ENCODE measurements at regions not wholly inside any gene's neighbourhood (a gene's known extent, or its start where the extent isn't known, plus 50 kb on each side); places are given as distances from the start of the nearest gene placed in this dataset.

DNA sequence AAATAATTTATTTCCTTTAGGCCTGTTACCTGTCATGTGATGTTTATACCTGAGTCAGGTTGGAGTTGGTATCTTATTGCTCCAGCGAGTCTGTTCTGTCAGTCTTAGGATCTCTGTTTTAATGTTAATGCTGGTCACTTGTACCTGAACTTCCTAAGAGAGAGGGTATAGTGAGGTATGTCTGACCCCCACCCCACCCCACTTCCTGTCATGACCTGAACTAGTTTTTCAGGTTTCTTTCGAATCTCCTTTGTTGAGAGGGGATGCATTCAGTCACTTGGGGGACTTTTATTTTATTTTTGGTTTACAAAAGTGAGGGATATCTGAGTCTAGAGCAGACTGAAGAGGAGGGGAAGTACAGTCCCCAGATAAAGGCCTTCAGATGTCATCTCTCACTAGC lies 769.0 kb upstream of the COBL start:
- DNase-seq (ENCODE audit: low read depth in 4 of 4, low spot score in 3 of 4) = no peak

DNA sequence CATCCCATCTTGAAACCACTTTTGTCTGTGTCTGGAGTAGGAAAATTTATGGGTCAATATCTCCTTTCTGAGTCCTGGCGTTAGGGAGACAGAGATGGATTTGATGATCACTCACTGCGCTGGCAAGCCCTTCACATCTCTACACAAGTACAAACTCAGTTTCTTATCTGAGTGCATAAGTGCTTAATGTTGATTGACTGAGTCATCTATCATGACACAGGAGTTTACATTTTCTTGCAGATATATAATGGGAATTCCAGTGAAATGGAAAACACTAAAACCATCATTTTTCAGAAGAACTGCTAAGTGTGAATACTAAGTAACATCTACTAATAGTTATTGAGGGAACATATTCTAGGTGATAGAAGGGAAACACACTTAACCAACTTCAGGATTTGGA lies 763.9 kb upstream of the COBL start:
- no peak for DNase-seq (ENCODE audit: low read depth in 4 of 4, low spot score in 3 of 4)

DNA sequence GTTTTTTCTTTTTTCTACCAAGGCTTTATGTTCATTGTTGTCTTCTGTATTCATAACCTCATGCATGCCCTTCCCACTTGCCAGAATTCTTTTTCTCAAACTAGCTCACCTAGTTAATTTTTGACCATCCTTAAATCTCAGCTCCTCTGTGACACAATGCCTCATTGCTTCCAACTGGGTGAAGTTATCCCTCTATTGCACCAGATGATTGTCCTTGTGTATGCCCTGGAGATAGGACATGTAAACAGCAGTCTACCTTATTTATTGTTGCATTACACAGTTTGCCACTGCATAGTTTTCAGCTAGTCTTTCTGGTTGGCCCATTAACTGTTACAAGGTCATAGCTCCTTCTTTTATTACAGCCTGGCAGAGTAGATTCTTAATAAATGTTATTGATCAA lies 763.1 kb upstream of the COBL start:
- no peak for DNase-seq (ENCODE audit: low read depth in 4 of 4, low spot score in 3 of 4)

DNA sequence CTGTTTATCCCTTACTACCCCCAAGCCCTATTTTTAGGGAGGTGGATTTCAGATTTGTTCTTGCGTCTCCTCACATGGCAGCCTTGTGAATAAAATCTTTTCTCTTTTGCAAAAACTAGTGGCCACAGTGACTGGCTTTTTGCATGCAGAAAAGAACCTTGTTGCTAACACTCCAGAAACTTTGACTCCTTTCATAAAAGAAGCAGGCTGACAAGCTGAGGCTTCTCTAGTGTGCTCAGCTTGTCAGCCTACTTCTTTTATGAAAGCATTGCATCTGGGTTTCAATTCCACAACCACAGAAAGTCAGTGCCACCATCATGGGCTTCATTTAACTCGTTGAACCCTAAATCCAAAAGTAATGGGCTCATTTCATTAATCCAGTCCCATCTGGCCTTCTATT lies 761.0 kb upstream of the COBL start:
- DNase-seq (ENCODE audit: low read depth in 4 of 4, low spot score in 3 of 4) = no peak

DNA sequence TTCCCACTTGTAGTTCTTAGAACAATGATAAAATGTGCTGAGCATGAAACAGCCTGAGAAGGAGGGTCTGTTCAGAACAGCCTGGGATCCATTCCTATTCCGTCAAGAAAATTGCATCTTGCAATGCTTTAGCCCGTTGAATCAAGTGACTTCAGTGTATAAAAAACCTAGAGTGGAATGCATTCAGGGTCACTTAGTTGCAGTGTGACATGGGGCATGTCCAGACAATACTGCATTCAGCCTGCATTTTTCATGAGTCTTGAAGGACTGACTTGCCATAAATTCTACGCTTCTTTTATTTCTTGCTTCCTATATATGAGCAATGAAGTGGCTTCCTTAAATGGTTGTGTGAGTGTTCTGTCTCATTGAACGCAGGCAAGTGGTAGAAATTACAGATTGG lies 758.3 kb upstream of the COBL start:
- no peak for DNase-seq (ENCODE audit: low read depth in 4 of 4, low spot score in 3 of 4)

DNA sequence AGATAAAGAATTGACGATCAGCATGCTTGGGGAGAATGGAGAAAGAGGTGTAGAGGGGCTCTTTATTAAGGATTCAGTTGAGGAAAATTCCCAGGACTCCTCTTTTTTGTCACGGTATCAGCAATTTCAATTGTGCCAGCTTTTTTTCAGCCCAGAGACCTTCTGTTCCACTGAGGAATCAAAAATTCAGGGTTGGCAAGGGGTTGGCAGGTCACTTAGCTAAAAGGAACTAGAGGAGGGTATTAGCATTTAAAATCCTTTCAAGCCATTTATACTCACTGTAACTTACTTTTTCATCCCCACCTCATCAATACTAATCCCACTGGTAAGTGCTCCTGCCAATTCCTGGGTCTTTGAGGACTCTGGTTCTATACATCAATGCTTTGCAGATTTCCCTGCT lies 757.5 kb upstream of the COBL start:
- no peak for DNase-seq (ENCODE audit: low read depth in 4 of 4, low spot score in 3 of 4)

DNA sequence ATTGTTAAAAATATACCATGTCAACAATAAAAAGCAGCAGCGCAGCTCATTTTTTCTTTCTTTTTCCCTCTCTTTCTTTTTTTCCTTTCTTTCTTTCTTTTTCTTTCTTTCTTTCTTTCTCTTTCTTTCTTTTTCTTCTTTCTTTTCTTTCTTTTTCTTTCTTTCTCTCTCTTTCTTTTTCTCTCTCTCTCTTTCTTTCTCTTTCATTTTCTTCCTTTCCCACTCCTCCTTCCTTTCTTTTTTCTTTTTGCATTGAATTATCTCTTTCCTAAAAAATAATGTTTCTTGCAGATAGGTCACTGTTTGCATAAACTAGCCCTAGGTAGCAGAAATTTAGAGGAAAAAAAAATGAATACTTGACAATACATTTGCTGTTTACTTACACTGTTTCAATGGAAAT lies 755.1 kb upstream of the COBL start:
- no peak for DNase-seq (ENCODE audit: low read depth in 4 of 4, low spot score in 3 of 4)

DNA sequence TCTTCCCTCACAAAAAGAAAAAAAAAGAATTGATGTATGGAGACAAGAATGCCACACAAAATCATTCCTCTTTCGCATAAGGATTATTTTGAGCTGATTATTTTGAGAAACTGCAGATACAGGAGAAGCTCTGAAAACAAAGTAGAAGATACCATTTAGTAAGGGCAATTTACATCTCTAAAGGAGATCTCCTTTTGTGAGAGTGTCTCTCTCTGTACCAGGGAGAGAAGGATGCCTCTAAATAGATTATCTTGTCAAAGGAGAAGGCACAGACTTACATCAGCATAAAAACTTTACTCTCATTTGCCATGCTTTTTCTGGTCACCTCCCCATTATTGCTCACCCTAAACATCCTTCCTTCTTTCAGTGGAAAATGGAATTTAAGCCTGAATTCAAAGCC lies 747.9 kb upstream of the COBL start:
- no peak for DNase-seq (ENCODE audit: low read depth in 4 of 4, low spot score in 3 of 4)

DNA sequence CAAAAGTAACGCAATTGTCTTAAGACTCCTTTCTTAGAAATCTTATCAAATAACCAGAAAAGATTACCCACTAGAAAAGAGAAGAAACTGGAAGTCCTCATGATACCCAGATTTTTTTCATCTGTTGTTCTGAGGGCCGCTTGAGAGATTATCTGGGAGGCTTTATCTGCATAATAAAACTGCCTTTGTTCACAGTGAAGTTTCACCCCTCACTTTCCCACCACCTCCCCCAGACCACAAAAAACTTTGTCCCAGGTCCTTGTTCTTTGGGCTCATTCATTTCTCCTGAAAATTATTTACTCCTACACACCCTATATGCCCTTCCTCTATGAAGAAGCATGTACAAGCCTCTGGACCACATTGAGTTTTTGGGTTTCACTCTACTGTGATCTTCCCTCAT lies 745.1 kb upstream of the COBL start:
- DNase-seq (ENCODE audit: low read depth in 4 of 4, low spot score in 3 of 4) = no peak

DNA sequence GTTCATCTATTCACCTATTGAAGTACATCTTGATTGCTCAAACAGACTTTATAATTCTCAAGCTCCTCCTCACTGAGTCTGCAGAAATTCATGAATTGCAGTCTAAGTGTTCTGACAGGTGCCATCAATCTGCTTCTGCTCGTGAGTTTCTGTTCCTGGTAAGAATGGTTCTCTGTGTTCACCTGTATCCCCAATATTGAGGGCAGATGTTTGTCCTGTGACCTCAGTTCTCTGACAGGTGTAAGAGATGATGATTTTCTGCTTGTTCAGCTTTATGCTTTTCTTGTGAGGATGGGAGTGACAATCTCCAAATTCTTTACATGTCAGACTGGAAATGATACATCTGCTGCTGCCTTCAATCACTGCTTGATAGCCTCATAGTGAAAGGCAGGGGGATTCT lies 736.9 kb upstream of the COBL start:
- no peak for DNase-seq (ENCODE audit: low read depth in 4 of 4, low spot score in 3 of 4)

DNA sequence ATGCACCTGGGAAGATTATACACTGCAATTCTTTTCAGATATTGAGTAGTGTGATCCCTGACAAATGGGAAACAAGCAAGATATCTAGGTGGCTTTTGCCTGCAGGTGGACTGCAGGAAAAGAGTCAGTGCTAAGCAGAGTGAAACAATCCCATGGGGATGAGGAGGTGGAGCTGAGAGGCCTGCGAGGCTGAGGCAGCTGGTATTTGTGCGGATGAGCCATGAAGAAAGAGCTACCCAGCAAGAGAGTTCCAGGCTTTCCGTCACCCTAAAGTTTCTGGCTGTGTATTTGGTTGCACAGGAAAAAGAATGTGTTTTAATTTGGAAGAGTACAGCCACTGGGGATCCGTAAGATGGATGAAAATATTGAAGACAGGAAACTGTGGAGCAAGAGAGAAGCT lies 714.1 kb upstream of the COBL start:
- DNase-seq (ENCODE audit: low read depth in 4 of 4, low spot score in 3 of 4) = no peak

DNA sequence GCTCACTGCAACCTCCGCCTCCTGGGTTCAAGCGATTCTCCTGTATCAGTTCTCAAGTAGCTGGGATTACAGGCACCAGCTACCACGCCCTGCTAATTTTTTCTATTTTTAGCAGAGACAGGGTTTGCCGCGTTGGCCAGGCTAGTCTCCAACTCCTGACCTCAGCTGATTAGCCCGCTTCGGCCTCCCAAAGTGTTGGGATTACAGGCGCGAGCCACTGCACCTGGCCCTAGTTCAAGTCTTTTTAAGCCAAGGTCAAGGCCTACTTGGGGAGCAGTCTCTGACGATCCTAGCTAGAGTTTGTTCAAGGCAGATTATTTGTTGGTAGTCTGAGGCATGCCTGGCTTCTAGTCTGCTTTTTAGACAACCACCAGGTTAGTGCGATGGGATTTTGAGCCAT lies 709.5 kb upstream of the COBL start:
- no peak for DNase-seq (ENCODE audit: low read depth in 4 of 4, low spot score in 3 of 4)

DNA sequence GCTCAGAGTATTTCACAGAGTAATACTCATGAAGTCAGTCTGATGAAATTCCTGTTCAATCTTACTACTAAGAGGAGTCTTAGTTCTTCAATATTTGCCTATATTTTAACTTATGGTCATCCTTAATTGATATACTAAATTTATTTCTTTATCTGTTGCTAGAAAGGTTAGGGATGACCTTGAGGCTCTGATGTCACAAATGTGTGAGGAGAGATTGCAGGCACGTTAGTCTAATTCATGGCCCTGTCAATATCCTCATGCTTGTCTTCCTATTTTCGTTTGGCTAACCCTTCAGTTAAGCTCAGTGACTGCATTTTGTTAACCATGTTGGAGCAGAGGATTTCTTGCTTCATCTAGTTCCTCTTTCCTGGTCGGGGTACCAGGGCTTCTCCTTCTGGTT lies 704.7 kb upstream of the COBL start:
- DNase-seq (ENCODE audit: low read depth in 4 of 4, low spot score in 3 of 4) = no peak

DNA sequence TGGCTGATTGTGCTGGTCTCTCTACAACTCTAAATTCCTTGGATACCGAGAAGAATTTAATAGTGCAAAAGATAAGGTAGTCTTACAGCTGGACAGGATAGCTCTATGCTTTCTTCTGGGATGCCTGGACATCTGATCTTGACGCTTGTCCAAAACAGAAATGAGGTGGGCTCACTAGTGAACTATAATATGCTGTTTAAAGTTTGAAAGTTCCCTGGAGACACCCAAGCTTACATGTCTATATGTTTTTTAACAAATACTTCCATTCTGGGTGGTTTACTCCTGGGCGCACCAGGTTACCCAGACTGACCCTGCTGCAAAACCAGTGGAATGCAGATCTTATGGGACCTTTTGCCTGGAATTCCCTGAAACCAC lies 702.1 kb upstream of the COBL start:
- DNase-seq (ENCODE audit: low read depth in 4 of 4, low spot score in 3 of 4) = no peak

DNA sequence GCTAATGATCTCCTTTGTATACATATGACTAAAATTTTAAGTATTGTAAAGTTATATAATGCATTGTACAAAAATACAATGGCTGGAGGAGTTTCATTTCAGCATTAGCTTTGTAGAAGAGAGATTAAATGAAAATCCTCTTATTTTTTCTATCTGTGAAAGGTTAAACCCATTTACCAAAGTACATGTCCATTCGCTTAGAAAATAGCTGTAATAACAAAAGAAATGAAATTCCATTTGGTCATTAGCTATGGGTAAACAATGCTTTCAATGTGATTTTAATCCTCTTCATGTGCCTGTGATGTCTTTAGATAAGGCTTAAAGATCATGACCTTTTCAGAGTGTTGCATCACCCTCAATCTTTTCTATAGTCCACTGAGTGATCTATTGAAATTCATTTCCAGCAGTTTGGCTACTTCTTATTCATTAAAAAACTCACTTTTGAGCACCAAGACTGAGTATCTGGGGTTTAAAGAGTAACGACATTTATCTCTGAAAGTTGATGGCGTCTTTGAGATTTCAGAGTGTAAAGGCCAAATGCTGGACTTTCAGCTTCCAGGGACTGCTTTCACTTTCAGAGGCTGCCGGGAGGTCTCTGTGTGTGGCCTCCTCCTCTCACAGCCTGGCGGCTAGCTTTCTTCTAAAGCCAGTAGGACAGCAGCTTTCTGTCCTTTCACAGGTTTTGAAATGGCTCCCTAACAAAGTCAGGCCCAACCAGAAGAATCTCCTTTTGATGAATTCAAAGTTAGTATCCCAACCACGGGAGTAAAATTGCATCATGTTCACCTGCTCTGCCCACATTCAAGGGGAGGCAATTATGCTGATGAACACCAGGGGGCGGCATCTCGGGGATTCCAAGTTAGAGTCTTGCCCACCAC lies 701.4 kb upstream of the COBL start:
- no peak for DNase-seq (ENCODE audit: low read depth in 4 of 4, low spot score in 3 of 4)

DNA sequence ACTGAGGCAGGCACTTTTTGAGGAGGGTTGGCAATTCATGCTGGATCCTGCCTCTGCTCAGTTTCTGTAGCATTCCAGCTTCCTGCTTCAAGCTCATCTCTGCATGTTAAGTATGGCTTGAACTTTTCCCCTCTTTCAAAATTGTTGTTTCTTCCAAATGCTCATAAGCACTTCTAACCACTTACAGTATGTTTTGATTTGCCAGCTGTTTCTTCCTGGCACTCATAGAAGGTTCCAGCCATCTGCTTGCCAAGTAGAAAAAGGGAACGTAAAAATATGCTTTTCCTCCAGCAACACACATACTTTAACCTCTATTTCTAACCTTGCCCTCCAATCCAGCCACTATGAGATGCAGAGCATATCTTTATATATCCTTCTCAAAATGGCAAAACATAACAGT lies 692.6 kb upstream of the COBL start:
- DNase-seq (ENCODE audit: low read depth in 4 of 4, low spot score in 3 of 4) = no peak

DNA sequence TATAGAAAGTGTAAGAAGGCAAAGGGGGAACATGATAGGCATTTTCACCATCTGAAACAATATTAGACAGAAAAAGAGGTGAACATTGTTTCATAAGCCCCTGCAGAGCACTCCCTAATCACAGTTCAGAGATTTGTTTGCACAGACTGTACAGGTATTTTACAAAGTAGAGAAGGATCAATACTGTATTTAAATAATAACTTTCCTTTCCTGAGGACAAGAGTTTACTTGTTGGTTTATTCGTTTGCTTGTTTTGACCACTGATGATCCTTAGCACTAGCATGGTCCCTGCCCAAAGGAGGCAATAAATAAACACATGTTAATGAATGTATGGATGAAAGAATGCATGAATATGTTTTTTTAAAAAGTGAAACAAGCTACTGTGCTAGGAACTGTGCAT lies 690.1 kb upstream of the COBL start:
- no peak for DNase-seq (ENCODE audit: low read depth in 4 of 4, low spot score in 3 of 4)

DNA sequence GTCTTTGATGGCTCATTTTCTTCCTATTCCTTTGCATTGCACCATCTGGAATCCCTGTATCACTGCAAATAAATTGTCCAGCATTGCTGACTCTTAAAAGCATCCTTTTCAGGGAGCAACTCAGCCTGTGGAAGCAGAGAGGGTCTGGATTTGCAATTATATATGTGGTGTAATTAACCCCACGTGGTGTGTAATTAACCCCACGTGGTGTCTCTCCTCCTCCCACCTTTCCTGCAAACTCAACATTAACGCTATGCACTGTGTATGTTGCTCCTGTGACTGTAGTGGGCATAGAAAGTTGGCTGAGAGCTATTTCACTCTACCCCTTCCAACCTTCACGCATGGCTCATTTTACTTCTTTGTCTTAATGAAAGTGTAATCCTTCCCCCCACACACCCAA lies 689.0 kb upstream of the COBL start:
- no peak for DNase-seq (ENCODE audit: low read depth in 4 of 4, low spot score in 3 of 4)

DNA sequence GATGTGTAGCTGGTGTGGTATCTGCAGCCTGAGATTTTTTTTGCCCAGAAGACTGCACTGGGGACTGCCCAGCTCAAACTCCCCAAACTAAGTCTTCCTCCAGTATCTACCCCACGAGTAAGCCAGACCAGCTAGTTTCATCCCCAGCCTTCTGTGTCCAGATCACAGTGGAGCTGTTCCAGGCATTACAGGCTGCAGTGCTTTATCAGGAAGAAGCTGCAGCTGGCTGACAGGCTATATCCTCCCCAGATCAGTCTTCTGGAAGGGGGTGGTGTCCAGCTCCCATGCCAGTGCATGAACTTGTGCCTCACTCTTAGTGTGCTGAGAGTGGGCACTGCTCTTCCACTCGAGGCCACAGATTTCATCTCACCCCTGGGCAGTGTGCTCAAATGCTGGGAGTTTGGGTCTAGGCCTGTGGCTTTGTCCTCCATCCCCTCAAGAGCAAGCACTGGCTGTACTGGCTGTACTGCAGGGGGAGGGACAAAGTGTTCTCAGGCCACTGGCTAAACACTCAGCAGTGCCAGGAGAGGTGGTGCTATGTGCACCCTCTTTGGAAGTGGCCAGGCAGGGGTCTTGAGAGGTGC lies 679.1 kb upstream of the COBL start:
- no peak for DNase-seq (ENCODE audit: low read depth in 4 of 4, low spot score in 3 of 4)

DNA sequence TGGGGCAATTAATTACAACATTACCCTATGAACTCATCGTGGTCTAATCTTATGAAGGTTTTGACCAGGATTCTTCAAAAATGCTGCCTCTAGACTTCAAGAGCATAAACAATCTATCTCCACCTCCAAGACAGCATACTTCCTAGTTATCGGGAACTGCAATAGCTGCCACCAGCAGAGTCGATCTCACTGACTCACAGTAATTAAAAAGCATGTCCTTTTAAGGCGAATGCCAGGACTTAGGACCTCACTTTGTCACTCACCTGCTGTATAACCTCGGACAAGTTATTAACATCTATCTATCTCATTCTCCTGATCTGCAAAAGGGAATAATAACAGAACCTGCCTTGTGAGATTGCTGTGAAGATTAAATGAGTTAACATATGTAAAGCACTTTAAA lies 666.0 kb upstream of the COBL start:
- DNase-seq (ENCODE audit: low read depth in 4 of 4, low spot score in 3 of 4) = no peak

DNA sequence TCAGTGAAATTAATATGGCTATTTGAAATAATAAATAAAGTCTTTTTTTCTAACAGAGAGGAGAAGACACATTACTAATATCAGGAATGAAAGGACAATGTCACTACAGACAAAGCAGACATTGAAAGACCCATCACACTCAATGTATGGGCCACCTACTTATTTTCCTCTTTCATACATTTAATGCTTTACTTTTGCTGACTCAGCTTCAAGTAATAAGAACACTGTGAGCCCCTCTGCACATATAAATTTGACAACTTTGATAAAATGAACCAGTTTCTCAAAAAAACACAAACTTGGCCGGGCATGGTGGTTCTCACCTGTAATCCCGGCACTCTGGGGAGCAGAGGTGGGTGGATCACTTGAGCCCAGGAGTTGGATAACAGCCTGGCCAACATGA lies 664.2 kb upstream of the COBL start:
- no peak for DNase-seq (ENCODE audit: low read depth in 4 of 4, low spot score in 3 of 4)

DNA sequence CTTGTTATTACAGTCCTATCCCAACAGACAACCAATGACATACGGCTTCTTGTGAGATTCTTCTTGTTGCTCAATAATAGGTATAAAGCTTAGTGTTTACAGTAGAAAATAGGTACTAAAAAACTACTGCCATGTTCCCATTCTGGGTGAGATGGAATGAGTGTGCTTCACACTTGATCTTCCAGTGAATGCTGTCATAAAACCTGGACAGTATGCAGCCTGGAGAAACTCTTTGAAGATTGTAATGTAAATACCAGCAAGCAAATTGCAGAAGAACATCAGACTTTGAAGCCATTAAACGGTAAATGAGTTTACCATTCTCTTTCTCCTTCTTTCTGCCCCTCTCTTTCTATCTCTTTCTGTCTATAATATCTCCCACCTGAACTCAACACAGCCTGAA lies 663.7 kb upstream of the COBL start:
- no peak for DNase-seq (ENCODE audit: low read depth in 4 of 4, low spot score in 3 of 4)

DNA sequence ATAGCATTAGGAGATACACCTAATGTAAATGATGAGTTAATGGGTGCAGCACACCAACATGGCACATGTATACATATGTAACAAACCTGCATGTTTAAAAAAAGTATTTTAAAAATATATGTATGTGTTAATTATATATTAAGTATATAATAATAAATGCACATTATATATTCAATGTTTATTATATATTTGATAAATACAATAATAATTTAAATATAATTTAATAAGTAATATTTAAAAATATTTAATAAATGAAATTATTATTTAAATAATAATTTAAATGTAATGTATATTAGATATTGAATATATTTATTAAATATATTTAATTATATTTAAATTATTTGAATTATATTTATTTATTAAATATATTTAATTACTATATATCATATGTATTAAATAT lies 661.3 kb upstream of the COBL start:
- no peak for DNase-seq (ENCODE audit: low read depth in 4 of 4, low spot score in 3 of 4)

Measured in left renal pelvis (tissue), 4 donors.